GM12801 (cell line): ENCODE measurements at regions not wholly inside any gene's neighbourhood (a gene's known extent, or its start where the extent isn't known, plus 50 kb on each side); places are given as distances from the start of the nearest gene placed in this dataset.

Experiments
- TF ChIP-seq, protein P1 (sequence below): IDR thresholded peaks from one replicate; pipeline ENCODE4 v1.5.1; 2011; ENCODE audit warnings: control low read depth; ENCODE audit not compliant: insufficient read length; ENCODE audit errors: extremely low read depth

DNA sequence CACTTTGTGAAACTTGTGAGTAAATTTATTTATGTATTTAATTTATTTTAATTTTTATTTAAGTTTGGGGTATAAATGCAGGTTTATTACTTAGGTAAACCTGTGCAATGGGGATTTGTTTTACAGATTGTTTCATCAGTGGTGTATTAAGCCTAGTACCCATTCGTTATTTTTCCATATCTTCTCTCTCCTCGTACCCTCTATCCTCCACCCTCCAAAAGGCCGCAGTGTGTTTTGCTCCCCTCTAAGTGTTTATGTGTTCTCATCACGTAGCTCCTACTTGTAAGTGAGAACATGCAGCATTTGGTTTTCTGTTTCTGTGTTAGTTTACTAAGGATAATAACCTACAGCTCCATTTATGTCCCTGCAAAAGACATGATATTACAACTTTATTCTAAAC is 145.4 kb upstream of the SMIM30 start:
- TF ChIP-seq, protein P1, sequence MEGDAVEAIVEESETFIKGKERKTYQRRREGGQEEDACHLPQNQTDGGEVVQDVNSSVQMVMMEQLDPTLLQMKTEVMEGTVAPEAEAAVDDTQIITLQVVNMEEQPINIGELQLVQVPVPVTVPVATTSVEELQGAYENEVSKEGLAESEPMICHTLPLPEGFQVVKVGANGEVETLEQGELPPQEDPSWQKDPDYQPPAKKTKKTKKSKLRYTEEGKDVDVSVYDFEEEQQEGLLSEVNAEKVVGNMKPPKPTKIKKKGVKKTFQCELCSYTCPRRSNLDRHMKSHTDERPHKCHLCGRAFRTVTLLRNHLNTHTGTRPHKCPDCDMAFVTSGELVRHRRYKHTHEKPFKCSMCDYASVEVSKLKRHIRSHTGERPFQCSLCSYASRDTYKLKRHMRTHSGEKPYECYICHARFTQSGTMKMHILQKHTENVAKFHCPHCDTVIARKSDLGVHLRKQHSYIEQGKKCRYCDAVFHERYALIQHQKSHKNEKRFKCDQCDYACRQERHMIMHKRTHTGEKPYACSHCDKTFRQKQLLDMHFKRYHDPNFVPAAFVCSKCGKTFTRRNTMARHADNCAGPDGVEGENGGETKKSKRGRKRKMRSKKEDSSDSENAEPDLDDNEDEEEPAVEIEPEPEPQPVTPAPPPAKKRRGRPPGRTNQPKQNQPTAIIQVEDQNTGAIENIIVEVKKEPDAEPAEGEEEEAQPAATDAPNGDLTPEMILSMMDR, result no peak

DNA sequence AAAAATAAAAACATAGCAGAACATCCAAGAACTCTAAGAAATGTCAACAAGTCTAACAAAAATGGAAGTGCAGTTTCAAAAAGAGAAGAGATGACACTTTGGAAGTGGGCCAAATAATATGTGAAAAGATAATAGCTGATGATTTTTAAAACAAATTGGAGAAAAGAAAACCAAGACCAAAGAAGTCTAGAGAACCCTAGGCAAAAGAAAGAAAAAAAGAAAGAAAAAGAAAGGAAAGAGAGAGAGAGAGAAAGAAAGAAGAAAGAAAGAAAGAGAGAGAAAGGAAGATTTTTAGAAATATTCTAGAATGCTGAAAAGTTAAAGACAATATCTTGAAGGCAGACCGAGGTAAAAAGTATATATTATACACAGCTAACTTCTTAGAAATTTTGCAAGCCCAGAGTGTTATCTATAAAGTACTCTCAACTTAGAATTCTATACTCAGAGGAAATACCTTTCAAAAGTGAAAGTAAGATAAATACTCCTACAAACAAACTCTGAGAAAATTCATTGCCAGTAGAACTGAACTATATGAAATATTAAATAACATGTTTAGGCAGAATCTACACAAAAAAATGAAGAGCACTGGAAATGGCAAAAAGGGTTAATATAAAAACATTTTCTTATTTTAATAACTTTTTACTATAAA is 138.7 kb upstream of the SMIM30 start:
- TF ChIP-seq, protein P1, result no peak

DNA sequence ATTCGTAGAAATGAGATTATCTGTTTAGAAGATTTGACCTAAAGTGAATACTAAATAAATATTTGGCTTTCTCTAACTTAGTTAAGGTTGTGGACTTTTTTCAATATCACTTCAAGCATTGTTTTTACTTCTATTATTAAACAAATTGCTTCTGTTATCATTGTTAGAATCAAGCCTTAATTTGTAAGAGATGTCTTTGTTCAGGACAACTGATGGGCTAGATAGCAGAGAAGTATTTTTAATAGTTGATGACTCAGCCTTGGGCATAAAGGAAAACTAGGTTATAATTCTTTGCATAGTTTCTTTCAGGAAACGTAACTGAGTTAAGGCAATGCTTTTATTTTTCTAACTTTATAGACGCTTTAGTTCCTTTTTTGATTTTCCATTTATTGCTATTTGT is 128.8 kb upstream of the SMIM30 start:
- TF ChIP-seq, protein P1, result no peak

DNA sequence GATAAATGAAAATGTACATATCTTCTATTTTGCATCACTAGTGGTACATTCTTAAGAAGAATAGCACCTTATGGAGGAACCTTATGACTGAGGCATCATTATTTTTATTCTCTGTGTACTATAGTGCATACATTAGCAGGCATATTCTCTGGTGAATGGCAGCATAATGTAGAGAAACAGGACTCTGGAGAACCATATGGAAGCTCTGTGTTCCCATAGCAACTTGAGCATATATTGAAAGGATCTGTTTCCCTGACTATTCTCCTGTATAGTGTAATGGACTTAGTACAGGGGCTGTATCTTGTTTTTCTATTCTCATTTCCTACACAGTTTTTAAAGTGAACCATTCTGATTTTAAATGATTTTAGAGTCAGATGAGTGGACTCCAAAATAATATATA is 128.4 kb upstream of the SMIM30 start:
- TF ChIP-seq, protein P1, result no peak

DNA sequence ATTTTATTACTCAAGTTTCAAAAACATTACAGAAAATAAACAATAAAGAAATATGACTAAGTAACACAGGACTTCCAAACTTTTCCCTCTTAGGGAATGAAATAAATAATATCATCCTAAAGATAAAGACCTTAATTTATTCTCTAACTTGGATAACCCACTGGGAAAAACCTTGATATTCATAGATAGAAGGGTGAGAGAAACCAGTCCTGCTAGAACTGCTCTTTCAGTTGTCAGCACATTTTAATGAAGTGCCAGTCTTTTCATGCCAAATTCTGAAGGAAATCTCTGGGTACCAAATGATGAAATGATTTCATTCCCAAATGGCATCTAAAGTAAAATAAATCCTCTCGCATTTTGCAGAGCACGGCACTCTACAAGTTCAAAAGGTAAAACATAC is 114.5 kb upstream of the SMIM30 start:
- TF ChIP-seq, protein P1, result no peak

DNA sequence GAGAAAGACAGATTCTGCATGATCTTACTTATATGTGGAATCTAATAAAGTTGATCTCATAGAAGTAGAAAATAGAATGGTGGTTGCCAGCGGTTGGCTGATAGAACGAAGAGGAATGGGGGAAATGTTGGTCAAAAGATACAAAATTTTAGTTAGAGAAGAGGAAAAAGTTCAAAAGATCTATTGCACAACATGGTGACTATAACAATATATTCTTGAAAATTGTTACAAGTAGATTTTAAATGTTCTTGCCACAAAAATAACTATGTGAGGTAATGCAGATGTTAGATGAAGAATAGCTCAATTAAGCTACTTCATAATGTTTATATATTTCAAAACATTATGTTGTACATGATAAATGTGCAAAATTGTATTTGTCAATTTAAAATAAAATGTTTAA is 112.3 kb upstream of the SMIM30 start:
- TF ChIP-seq, protein P1, result no peak

DNA sequence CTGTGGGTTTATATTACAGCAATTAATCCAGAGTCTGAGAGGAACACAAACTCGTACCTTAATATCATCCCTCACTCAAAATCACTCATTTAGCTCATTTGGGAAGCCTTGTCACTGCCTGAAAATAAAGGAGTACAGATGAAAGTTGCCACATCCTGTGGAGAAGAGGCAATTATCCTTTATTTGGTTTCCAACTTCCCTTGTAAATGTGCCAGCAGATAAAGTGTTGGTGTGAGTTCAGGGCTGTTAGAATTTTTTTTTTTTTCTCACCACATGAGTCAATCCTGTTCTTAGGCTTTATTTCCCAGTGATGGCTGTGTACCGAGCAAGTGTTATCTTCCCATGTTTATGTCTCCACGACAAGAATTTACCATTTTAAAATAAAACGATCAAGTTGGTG is 99.0 kb upstream of the SMIM30 start:
- TF ChIP-seq, protein P1, result no peak
